ENCODE measurements at regions not wholly inside any gene's neighbourhood (a gene's known extent, or its start where the extent isn't known, plus 50 kb on each side); places are given as distances from the start of the nearest gene placed in this dataset.

DNA sequence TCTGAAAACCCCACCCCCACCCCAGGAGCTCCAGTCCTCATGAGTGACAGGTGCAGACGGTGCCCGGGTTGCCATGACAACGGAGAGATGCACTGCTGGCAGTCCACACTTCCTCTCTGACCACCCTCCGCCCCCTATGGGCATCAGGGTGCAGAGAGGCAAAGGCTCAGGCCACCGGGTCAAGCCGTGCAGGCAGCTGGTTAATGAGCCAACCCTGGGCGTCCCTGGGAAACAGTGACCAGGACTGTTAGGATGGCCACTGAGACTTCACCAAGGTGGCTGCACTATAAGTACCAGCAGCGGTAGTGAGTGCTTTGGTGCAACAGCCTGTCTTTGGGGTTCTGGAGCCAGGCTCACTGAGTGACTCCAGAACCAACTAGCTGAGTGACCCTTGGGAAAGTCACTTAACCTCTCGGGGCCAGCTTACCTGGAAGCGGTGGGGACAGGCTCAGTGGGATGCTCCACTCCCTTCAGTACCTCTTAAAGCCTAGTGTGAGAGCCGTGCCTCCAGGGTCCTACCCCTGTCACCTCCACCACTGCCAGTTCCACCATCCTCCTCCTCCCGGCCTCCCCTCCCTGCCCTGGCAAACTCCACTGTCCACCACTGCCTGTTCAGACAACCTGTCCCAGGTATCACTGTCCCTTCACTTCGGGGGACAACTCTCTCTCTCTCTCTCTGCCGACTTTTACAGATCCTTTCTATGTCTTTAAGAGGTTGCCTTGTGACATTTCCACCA is 121.0 kb upstream of the PRR20G start:
- TF ChIP-seq, protein P1, sequence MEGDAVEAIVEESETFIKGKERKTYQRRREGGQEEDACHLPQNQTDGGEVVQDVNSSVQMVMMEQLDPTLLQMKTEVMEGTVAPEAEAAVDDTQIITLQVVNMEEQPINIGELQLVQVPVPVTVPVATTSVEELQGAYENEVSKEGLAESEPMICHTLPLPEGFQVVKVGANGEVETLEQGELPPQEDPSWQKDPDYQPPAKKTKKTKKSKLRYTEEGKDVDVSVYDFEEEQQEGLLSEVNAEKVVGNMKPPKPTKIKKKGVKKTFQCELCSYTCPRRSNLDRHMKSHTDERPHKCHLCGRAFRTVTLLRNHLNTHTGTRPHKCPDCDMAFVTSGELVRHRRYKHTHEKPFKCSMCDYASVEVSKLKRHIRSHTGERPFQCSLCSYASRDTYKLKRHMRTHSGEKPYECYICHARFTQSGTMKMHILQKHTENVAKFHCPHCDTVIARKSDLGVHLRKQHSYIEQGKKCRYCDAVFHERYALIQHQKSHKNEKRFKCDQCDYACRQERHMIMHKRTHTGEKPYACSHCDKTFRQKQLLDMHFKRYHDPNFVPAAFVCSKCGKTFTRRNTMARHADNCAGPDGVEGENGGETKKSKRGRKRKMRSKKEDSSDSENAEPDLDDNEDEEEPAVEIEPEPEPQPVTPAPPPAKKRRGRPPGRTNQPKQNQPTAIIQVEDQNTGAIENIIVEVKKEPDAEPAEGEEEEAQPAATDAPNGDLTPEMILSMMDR (IDR thresholded peaks at IDR 0.05): no peak
- TF ChIP-seq POLR2A (IDR thresholded peaks at IDR 0.05): no peak

Measured in esophagus squamous epithelium (tissue), 4 donors.